GM12864 (cell line): ENCODE measurements at regions not wholly inside any gene's neighbourhood (a gene's known extent, or its start where the extent isn't known, plus 50 kb on each side); places are given as distances from the start of the nearest gene placed in this dataset.
"Not testable (repeated sequence)": the region's sequence is repeated elsewhere in the genome, so short reads cannot be mapped to it uniquely, and the experiment has no call there.

Experiments used
- DNase-seq: peaks from one replicate; pipeline ENCODE4 v3.0.0-alpha.2; 2011; ENCODE audit warnings: low read depth
- H3K4me3 ChIP-seq: 2 replicates; pipeline ENCODE4 v1.5.1; 2011; ENCODE audit warnings: mild to moderate bottlenecking, low read depth, low read length, control low read depth
- CTCF ChIP-seq: IDR thresholded peaks from 2 replicates; pipeline ENCODE4 v1.5.1; 2011; ENCODE audit warnings: low read depth, mild to moderate bottlenecking, moderate library complexity, low read length, control low read depth, inconsistent platforms; ENCODE audit errors: missing control alignments

- no peak overlapping the region for H3K4me3 ChIP-seq
- no peak for TF ChIP-seq CTCF
- DNase-seq: no peak
Measured at GRCh38 chr4:111323916-111324315, 701.0 kb upstream of the PITX2 start.

GRCh38 chr4:111326450-111326849 lies 703.6 kb upstream of the PITX2 start:
- no peak for DNase-seq
- no peak overlapping the region for H3K4me3 ChIP-seq
- no peak for TF ChIP-seq CTCF

DNA sequence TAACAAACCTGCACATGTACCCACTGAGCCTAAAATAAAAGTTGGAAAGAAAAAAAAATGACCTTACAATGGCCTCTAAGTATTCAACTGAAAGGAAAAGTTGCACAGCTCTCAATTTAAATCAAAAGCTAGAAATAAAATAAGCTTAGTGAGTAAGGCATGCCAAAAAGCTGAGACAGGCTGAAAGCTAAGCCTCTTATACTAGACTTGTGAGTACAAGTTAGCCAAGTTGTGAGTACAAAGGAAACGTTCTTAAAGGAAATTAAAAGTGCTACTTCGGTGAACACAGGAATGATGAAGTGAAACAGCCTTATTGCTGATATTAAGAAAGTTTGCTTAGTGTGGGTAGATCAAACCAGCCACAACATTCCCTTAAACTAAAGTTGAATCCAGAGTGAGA lies 707.9 kb upstream of the PITX2 start:
- H3K4me3 ChIP-seq: no peak overlapping the region
- no peak for TF ChIP-seq CTCF
- DNase-seq: no peak

- no peak for TF ChIP-seq CTCF
- H3K4me3 ChIP-seq: no peak overlapping the region
- DNase-seq: no peak
Measured at GRCh38 chr4:111334361-111334760, 711.5 kb upstream of the PITX2 start.

GRCh38 chr4:111337186-111337876 lies 714.5 kb upstream of the PITX2 start:
- not testable (repeated sequence) for DNase-seq, H3K4me3 ChIP-seq

DNA sequence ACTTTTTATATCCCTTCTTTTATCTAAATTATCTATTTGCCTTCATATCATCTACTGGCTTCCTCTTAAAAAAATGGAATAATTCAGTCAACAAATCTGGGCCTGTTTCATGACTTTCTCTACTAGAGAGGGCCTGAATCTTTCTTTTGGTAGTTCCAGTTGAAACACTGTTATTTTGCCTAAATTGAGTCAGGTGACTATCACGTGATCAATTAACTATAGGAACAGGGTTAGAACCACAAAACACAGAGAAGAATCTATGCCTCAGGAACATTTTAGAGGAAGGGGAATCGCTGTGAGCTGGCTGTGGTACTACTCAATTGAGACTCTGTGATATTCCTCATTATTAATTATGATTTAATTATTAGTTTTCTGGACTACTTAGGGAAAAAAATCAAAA lies 736.7 kb upstream of the PITX2 start:
- no peak for TF ChIP-seq CTCF
- DNase-seq: no peak
- no peak overlapping the region for H3K4me3 ChIP-seq

DNA sequence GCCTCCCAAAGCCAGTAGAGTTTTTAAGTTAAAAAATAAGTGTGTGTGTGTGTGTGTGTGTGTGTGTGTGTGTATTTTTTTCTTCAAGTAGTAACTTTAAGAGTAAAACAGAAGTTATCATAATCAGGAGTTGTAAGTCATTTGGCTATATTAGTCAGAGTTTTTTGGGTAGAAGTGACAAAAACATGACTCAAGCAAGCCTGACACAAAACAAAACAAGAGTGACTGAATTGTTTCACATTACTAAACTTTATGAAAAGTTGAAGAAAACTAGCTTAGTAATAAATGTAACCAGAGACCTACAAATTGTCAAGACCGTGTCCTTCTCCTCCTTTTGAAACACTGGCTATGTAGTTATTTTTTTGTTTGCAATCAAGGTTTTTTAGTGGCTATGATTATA lies 738.0 kb upstream of the PITX2 start:
- no peak for DNase-seq
- H3K4me3 ChIP-seq: no peak overlapping the region
- no peak for TF ChIP-seq CTCF
